Osteocyte (in vitro differentiated cells): ENCODE measurements at regions not wholly inside any gene's neighbourhood (a gene's known extent, or its start where the extent isn't known, plus 50 kb on each side); places are given as distances from the start of the nearest gene placed in this dataset.

ENCODE experiments used
- DNase-seq: peaks from one replicate; pipeline ENCODE4 v3.0.0; 2021; ENCODE audit warnings: mixed read lengths; ENCODE audit not compliant: unreplicated experiment; ENCODE audit errors: extremely low spot score
- H3K27ac Mint-ChIP-seq: one replicate; pipeline ENCODE4 v1.8.0; 2021; ENCODE audit warnings: mild to moderate bottlenecking, mixed read lengths; ENCODE audit not compliant: unreplicated experiment
- H3K27me3 Mint-ChIP-seq: one replicate; pipeline ENCODE4 v1.8.0; 2021; ENCODE audit warnings: mixed read lengths; ENCODE audit not compliant: unreplicated experiment
- H3K36me3 Mint-ChIP-seq: one replicate; pipeline ENCODE4 v1.8.0; 2021; ENCODE audit warnings: mixed read lengths; ENCODE audit not compliant: unreplicated experiment
- H3K4me1 Mint-ChIP-seq: one replicate; pipeline ENCODE4 v1.8.0; 2021; ENCODE audit warnings: mixed read lengths; ENCODE audit not compliant: unreplicated experiment
- H3K4me3 Mint-ChIP-seq: one replicate; pipeline ENCODE4 v1.8.0; 2021; ENCODE audit warnings: mild to moderate bottlenecking, moderate library complexity, mixed read lengths; ENCODE audit not compliant: unreplicated experiment
- H3K9me3 Mint-ChIP-seq: one replicate; pipeline ENCODE4 v1.8.0; 2021; ENCODE audit warnings: mixed read lengths; ENCODE audit not compliant: unreplicated experiment
- TF ChIP-seq, protein P1 (sequence below): fragments of 200-600 bp; sonication (generic); IDR thresholded peaks from 2 replicates; pipeline ENCODE4 v1.5.0; 2021; ENCODE audit warnings: antibody characterized with exemption, mild to moderate bottlenecking, moderate library complexity

DNA sequence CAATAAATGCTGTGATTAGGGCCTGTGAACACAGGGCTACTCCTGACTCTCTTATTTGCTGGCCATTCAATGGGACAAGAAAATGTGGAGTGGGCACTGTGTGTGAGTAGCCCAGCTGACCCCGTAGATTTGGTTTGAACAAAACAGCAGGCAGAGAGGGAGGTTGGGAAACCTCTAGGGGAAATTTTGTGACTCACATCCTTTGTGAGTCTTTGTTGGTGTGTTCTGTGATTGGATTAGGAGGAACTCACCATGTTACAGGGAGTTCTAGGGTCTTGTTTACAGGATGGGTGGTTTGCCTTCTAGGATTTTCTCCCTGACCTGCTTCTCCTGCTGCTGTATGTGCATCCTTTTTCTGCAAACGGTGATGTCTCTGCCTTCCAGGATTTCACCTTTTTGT lies 128.3 kb upstream of the MKI67 start:
- H3K9me3 Mint-ChIP-seq, result no peaks in the 10 kb centered on the region
- peak; percentile 11 for DNase-seq
- H3K36me3 Mint-ChIP-seq, result no peaks in the 10 kb centered on the region
- TF ChIP-seq, protein P1, sequence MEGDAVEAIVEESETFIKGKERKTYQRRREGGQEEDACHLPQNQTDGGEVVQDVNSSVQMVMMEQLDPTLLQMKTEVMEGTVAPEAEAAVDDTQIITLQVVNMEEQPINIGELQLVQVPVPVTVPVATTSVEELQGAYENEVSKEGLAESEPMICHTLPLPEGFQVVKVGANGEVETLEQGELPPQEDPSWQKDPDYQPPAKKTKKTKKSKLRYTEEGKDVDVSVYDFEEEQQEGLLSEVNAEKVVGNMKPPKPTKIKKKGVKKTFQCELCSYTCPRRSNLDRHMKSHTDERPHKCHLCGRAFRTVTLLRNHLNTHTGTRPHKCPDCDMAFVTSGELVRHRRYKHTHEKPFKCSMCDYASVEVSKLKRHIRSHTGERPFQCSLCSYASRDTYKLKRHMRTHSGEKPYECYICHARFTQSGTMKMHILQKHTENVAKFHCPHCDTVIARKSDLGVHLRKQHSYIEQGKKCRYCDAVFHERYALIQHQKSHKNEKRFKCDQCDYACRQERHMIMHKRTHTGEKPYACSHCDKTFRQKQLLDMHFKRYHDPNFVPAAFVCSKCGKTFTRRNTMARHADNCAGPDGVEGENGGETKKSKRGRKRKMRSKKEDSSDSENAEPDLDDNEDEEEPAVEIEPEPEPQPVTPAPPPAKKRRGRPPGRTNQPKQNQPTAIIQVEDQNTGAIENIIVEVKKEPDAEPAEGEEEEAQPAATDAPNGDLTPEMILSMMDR, result no peak
- no peaks in the 10 kb centered on the region for H3K27me3 Mint-ChIP-seq
- no peak overlapping the region for H3K4me3 Mint-ChIP-seq
- H3K27ac Mint-ChIP-seq, result no peak overlapping the region
- H3K4me1 Mint-ChIP-seq, result no peaks in the 10 kb centered on the region

DNA sequence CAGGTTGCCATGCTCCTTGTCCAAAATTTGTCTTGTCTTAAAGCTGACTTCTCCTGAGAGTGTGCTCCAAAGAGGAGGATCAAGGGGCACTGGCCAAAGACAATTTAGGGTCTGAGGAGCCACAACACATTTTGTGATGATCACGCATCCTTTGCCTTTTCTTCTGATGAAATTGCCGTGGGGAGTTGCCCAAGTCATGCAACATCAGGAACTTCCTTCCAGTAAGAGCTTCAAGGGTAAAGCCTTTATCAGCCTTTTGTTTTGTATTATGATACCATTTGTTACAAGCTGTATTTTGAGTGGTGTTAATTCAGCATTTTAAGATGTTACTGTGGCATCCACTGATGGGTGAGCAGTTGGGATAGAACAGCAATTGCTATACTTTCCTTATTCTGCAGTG lies 131.2 kb upstream of the MKI67 start:
- Mint-ChIP-seq H3K4me1 (no peaks in the 10 kb centered on the region), H3K4me3 (no peak overlapping the region), H3K9me3 (no peaks in the 10 kb centered on the region), H3K27me3 (no peaks in the 10 kb centered on the region), H3K36me3 (no peaks in the 10 kb centered on the region), H3K27ac (no peak overlapping the region)
- no peak for DNase-seq
- TF ChIP-seq, protein P1, result no peak

DNA sequence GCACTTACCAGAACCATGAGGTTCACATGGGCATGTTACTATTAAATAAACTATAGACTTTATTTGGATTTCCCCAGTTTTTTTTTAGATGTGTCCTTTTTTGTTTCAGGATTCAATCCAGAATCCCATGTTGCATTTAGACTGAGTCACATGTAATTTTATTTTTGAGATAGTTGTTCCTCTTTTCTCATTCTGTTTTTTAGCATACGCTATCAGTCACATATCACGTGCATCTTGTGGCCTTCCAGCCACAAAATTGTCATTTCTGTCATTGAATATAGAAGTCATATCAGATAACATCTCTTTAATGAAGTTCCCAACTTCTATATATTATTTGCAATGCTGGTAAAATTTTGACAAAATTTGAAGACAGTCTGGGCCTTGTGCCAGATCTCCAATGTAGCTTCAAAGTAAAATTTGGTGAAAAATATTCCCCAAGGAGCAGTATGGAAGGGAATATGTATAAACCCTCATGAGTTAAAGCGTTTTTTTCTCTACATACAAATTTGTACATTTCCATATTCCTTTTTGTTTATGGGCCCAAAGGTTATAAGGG lies 132.3 kb upstream of the MKI67 start:
- H3K9me3 Mint-ChIP-seq, result no peaks in the 10 kb centered on the region
- H3K27ac Mint-ChIP-seq, result no peak overlapping the region
- TF ChIP-seq, protein P1, result no peak

DNA sequence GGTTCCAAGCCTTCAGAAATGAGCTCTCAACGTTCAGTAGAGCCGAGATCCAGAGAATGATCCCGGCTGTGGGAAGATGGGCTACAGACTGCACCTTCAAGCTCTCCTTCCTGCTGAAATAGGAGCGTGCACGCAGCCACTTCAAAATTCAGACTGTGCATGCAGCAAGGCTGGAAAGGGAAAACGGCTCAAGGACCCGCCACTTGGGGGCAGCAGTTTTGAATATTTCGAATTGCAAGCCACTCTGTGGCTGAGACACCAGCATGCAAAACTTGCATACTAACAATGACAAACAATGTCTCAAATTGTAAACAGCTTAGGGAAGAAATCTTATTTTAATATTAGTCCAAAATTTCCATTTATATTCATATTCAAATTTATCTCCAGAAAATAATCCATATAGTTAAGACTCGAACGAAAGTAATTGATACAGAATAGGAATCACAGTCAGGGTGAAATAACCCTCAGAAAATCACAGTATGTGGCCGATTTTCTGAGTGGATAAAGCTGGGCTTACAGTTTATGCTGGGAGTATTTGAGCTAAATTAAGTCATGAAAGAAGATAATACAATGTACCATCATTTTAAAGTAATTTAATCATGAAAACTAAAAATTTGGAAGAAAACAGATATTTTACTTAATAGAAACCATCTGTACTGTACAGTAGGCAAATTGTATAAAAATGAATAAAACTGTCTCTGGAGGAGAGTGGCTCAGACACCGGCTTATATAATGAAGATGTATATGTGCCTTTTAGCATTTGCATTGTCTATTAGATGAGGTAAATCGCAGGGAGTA lies 137.9 kb upstream of the MKI67 start:
- no peaks in the 10 kb centered on the region for H3K4me1 Mint-ChIP-seq
- TF ChIP-seq, protein P1, result peak; percentile 69
- no peaks in the 10 kb centered on the region for H3K36me3 Mint-ChIP-seq
- H3K4me3 Mint-ChIP-seq, result no peak overlapping the region
- no peak for DNase-seq
- H3K9me3 Mint-ChIP-seq, result no peaks in the 10 kb centered on the region
- H3K27ac Mint-ChIP-seq, result no peak overlapping the region
- H3K27me3 Mint-ChIP-seq, result peaks cover 6% of the 10 kb centered on the region

More for the DNA sequence above, 132.3 kb upstream of the MKI67 start:
- Mint-ChIP-seq H3K36me3 (no peaks in the 10 kb centered on the region), H3K4me1 (no peaks in the 10 kb centered on the region), H3K27me3 (no peaks in the 10 kb centered on the region), H3K4me3 (no peak overlapping the region)
- no peak for DNase-seq

DNA sequence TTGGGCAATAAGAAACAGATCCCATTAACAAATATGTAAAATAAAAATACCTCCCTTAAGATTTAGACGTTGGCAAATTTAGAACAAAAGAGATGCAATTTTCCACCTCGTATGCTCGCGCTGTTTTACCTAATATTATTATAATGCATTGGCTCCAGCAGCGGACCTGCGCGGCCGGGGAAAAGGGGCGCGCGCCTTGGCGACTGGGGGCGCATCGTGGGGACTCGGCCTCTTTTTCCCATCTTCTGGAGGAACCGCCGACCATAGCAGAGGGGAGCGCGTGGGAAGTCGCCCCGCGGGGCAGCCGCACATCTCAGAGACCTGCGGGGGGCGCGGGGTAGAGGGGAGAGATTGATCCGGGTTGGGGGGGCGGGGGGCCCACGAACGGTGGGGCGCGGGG lies 139.4 kb upstream of the MKI67 start:
- Mint-ChIP-seq H3K27me3 (peaks cover 6% of the 10 kb centered on the region), H3K4me3 (no peak overlapping the region), H3K4me1 (no peaks in the 10 kb centered on the region), H3K9me3 (no peaks in the 10 kb centered on the region), H3K36me3 (no peaks in the 10 kb centered on the region), H3K27ac (no peak overlapping the region)
- DNase-seq, result no peak
- TF ChIP-seq, protein P1, result no peak
